Testis (tissue), 2 donors: ENCODE measurements at regions not wholly inside any gene's neighbourhood (a gene's known extent, or its start where the extent isn't known, plus 50 kb on each side); places are given as distances from the start of the nearest gene placed in this dataset.
"Not testable (repeated sequence)": the region's sequence is repeated elsewhere in the genome, so short reads cannot be mapped to it uniquely, and the experiment has no call there.

Source experiments
- DNase-seq: peaks from one replicate; pipeline ENCODE4 v3.0.0-alpha.2; 2019
- H3K27ac ChIP-seq, 2 donors: fragments of 200-600 bp; sonication (generic); one replicate each; pipeline ENCODE4 v1.5.1; 2019
- H3K27me3 ChIP-seq: fragments of 200-600 bp; sonication (generic); one replicate; pipeline ENCODE4 v1.5.1; 2019
- H3K36me3 ChIP-seq: fragments of 200-600 bp; sonication (generic); one replicate; pipeline ENCODE4 v1.5.1; 2017; ENCODE audit warnings: low read depth; ENCODE audit errors: missing control alignments
- H3K4me1 ChIP-seq: fragments of 200-600 bp; sonication (generic); one replicate; pipeline ENCODE4 v1.5.1; 2019
- H3K4me3 ChIP-seq, 2 donors: fragments of 200-600 bp; sonication (generic); one replicate each; pipeline ENCODE4 v1.5.1; 2017 to 2019
- H3K9me3 ChIP-seq: fragments of 200-600 bp; sonication (generic); one replicate; pipeline ENCODE4 v1.5.1; 2017
- POLR2A ChIP-seq: fragments of 450-650 bp; IDR thresholded peaks from one replicate; pipeline ENCODE4 v1.6.1; 2017; ENCODE audit warnings: antibody characterized with exemption, mild to moderate bottlenecking, moderate library complexity
- WGBS, 2 donors: methylation state at CpG; one replicate each; pipeline ENCODE4 v1.1.5; 2018; 5-methylcytosine and 5-hydroxymethylcytosine counted together
- intact Hi-C: fragments of 100-400 bp; cut with DNase I; formaldehyde crosslinking; loops from one replicate; pipeline ENCODE4 v1.15.1; 2023; ENCODE audit warnings: low total_unique reads
- TF ChIP-seq, protein P1 (sequence below), 3 experiments: fragments of 450-650 bp in 2 of 3; fragments of 200-600 bp in 1 of 3; sonication (generic) in 1 of 3; IDR thresholded peaks; one replicate each; pipeline ENCODE4 v1.5.1; 2016 to 2019; ENCODE audit warnings: antibody characterized with exemption in 3 of 3, mild to moderate bottlenecking in 2 of 3, moderate library complexity in 1 of 3

GRCh38 chr4:103499094-103499493 is 220.7 kb downstream of the TACR3 start:
- DNase-seq = no peak
- Histone ChIP-seq H3K4me3 (no peak overlapping the region), H3K9me3 (no peaks in the 10 kb centered on the region), H3K27me3 (no peaks in the 10 kb centered on the region), H3K36me3 (no peaks in the 10 kb centered on the region), H3K27ac (no peak overlapping the region), H3K4me1 (no peaks in the 10 kb centered on the region)
- 88 to 90% methylated on average over 2 of the region's 2 CpGs for WGBS, 2 donors
- TF ChIP-seq, protein P1, sequence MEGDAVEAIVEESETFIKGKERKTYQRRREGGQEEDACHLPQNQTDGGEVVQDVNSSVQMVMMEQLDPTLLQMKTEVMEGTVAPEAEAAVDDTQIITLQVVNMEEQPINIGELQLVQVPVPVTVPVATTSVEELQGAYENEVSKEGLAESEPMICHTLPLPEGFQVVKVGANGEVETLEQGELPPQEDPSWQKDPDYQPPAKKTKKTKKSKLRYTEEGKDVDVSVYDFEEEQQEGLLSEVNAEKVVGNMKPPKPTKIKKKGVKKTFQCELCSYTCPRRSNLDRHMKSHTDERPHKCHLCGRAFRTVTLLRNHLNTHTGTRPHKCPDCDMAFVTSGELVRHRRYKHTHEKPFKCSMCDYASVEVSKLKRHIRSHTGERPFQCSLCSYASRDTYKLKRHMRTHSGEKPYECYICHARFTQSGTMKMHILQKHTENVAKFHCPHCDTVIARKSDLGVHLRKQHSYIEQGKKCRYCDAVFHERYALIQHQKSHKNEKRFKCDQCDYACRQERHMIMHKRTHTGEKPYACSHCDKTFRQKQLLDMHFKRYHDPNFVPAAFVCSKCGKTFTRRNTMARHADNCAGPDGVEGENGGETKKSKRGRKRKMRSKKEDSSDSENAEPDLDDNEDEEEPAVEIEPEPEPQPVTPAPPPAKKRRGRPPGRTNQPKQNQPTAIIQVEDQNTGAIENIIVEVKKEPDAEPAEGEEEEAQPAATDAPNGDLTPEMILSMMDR (IDR thresholded peaks at IDR 0.05) = no peak
- TF ChIP-seq POLR2A = no peak
- intact Hi-C loops = no loop called here

DNA sequence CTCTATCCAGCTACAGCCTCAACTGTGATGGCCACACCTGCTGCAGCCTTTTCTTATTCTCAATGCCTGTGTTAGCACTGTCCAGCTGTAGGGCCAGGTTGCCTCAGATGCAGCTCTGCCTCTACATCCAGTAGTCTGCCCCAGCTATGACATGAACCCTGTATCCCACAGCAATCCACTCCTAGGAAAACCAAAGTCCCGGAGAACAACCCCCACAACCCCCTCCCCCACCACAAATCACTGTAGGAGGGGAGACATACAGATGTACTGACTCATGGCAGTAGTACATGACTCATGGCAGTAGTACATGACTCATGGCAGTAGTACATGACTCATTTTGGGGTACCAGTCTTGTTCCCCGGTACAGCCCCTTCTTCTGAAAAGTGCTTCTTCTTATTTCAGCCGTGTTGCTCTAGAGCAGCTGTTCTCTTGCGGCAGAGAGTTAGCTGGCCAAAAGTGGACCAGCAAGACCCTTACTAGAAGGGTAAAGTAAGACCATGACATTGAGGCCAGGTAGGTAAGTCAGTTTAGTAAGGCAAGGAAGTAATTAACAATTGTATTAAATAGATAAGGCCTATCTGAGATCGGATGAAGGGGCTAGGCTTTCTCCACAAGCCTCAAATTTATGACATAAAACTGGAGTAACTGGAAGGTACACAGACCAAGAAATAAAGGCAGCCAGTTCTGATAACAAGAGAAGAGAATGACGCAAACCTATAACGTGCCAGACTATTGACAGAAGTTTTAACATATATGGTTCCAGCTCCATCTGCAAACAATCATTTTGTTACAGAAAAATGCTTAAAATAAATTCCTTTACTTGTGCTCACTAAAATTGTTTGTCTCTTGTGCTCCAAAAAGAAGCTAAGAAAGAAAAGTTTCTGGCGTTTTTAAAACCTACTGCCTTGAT is 221.4 kb downstream of the TACR3 start:
- H3K9me3 ChIP-seq = no peaks in the 10 kb centered on the region
- no peak for TF ChIP-seq POLR2A
- TF ChIP-seq, protein P1 (IDR thresholded peaks at IDR 0.05) = no peak
- DNase-seq = no peak
- H3K27ac ChIP-seq = no peak overlapping the region
- H3K27me3 ChIP-seq = no peaks in the 10 kb centered on the region
- WGBS, 2 donors = 74% methylated on average over 8 of the region's 8 CpGs
- no peaks in the 10 kb centered on the region for H3K36me3 ChIP-seq
- H3K4me1 ChIP-seq = no peaks in the 10 kb centered on the region
- no peak overlapping the region for H3K4me3 ChIP-seq
- intact Hi-C loops = no loop called here

DNA sequence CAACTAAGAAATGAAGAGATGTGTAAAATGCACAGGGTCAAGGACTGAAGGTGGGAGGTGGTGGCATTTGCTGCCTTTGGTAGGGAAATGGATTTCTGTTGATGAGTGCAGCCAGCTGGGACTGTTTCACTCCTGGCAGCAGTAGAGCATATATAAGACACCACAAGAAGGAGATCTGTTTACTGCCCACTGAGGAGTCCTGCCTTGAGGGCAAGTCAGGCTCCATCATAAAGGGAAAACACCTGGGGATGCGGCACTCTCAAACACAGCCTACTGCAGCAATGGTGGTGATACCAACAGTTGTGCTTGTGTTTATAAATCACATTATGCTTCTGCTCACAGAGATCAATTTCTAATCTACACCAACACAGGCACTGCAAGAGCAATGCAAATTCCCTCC is 222.1 kb downstream of the TACR3 start:
- Histone ChIP-seq H3K4me1 (no peaks in the 10 kb centered on the region), H3K27me3 (no peaks in the 10 kb centered on the region), H3K9me3 (no peaks in the 10 kb centered on the region), H3K36me3 (no peaks in the 10 kb centered on the region), H3K27ac (no peak overlapping the region), H3K4me3 (no peak overlapping the region)
- intact Hi-C loops = no loop called here
- no peak for DNase-seq
- whole genome bisulfite sequencing, 2 donors = 92 to 100% methylated on average over 1 of the region's 1 CpG
- TF ChIP-seq, protein P1 (IDR thresholded peaks at IDR 0.05) = no peak
- no peak for TF ChIP-seq POLR2A

- no peak for DNase-seq
- WGBS, 2 donors = 92% methylated on average over 5 of the region's 5 CpGs
- intact Hi-C loops = no loop called here
Observed at GRCh38 chr4:103496800-103497199, 223.0 kb downstream of the TACR3 start.

DNA sequence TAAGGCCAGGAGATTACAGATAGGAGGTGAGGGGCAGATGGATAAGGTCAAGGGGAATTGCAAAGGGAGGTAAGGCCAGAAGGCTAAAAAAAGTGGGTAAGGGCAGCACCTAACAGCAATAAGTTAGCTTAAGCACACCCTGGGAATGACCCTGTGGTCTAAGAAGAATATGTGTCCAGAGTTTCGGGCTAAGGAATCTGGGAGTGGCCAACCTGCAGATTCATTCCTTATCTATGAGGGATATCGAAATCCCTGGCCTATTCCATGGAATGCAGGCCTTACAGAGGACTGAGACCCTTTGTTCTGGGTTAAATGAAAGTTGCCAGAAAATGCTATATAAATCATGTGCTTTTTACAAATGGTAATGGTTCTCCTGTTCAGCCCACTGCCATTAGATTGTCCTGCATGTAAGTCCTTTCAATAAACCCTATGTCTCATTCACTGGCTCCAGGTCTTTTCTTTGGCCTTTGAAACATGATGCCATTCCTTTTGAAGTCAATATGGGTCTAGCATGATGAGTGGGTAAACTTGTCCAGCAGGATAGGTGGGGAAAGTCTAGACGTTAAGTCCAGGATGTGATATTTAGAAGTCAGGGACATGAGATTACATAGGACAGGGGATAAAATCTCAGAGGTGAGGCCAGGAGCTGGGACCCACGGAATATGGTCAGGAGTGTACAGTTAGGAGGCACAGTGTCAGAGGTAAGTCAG is 226.2 kb downstream of the TACR3 start:
- TF ChIP-seq, protein P1 (IDR thresholded peaks at IDR 0.05) = no peak
- no peak for TF ChIP-seq POLR2A
- Histone ChIP-seq H3K27me3 (no peaks in the 10 kb centered on the region), H3K4me1 (no peaks in the 10 kb centered on the region), H3K27ac (no peak overlapping the region), H3K36me3 (no peaks in the 10 kb centered on the region), H3K4me3 (no peak overlapping the region), H3K9me3 (no peaks in the 10 kb centered on the region)
- intact Hi-C loops = no loop called here
- WGBS, 2 donors = 85 to 93% methylated on average over 4 of the region's 4 CpGs
- no peak for DNase-seq

More at GRCh38 chr4:103496800-103497199, 223.0 kb downstream of the TACR3 start:
- H3K27me3 ChIP-seq = no peaks in the 10 kb centered on the region
- no peak for TF ChIP-seq POLR2A
- no peaks in the 10 kb centered on the region for H3K36me3 ChIP-seq
- H3K4me3 ChIP-seq = no peak overlapping the region
- no peak overlapping the region for H3K27ac ChIP-seq
- H3K4me1 ChIP-seq = no peaks in the 10 kb centered on the region
- H3K9me3 ChIP-seq = no peaks in the 10 kb centered on the region

GRCh38 chr4:103485296-103485695 is 234.5 kb downstream of the TACR3 start:
- intact Hi-C loops, H3K4me1 ChIP-seq, DNase-seq, H3K27ac ChIP-seq, H3K36me3 ChIP-seq, H3K4me3 ChIP-seq, H3K9me3 ChIP-seq, H3K27me3 ChIP-seq: not testable (repeated sequence)
- 77 to 91% methylated on average over 4 of the region's 4 CpGs for WGBS, 2 donors
